BLaER1 (cell line): ENCODE measurements at regions not wholly inside any gene's neighbourhood (a gene's known extent, or its start where the extent isn't known, plus 50 kb on each side); places are given as distances from the start of the nearest gene placed in this dataset.

Experiments used
- H3K27ac ChIP-seq: shearing (Covaris generic); formaldehyde crosslinking; 2 replicates; pipeline ENCODE4 v1.8.1; 2022
- H3K27me3 ChIP-seq: shearing (Covaris generic); formaldehyde crosslinking; 2 replicates; pipeline ENCODE4 v1.8.1; 2022
- H3K36me3 ChIP-seq: shearing (Covaris generic); formaldehyde crosslinking; 2 replicates; pipeline ENCODE4 v1.8.1; 2022
- H3K4me1 ChIP-seq: shearing (Covaris generic); formaldehyde crosslinking; 2 replicates; pipeline ENCODE4 v1.8.1; 2022
- H3K4me2 ChIP-seq: shearing (Covaris generic); formaldehyde crosslinking; 2 replicates; pipeline ENCODE4 v1.8.1; 2022
- H3K4me3 ChIP-seq: shearing (Covaris generic); formaldehyde crosslinking; 2 replicates; pipeline ENCODE4 v1.8.1; 2022
- H3K9ac ChIP-seq: shearing (Covaris generic); formaldehyde crosslinking; 2 replicates; pipeline ENCODE4 v1.8.1; 2022
- H3K9me3 ChIP-seq: shearing (Covaris generic); formaldehyde crosslinking; 2 replicates; pipeline ENCODE4 v1.8.1; 2022
- H4K20me1 ChIP-seq: shearing (Covaris generic); formaldehyde crosslinking; 2 replicates; pipeline ENCODE4 v1.8.1; 2022
- Cebpa-rat ChIP-seq: shearing (Covaris generic); IDR thresholded peaks from 2 replicates; pipeline ENCODE4 v1.8.1; 2022

DNA sequence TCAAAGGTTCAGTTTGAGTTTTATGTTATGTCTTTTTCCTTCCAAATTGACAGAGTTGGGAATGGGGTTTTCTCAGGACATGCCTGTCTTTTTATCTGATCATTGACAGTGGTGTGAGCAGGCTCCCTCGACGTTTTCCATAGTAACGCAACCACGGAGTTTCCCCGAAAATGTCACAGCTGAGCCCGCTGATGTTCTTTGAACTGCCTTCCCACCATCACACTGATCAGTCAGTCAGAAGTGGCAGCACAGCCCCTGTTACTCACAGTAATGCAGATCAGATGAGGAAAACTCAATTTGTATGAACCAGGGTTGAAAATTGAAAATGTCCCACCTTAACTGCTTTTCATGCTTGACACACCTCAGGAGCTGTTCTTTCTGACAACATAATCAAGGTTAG, 210.4 kb downstream of the NECTIN3 start:
- H3K36me3 ChIP-seq, result no peaks in the 10 kb centered on the region
- no peaks in the 10 kb centered on the region for H3K9me3 ChIP-seq
- no peak overlapping the region for H3K27ac ChIP-seq
- peaks cover 18% of the 10 kb centered on the region for H3K4me1 ChIP-seq
- TF ChIP-seq Cebpa-rat, result no peak
- H3K9ac ChIP-seq, result no peak overlapping the region
- no peaks in the 10 kb centered on the region for H4K20me1 ChIP-seq
- H3K4me3 ChIP-seq, result no peak overlapping the region
- H3K27me3 ChIP-seq, result no peaks in the 10 kb centered on the region
- no peak overlapping the region for H3K4me2 ChIP-seq

DNA sequence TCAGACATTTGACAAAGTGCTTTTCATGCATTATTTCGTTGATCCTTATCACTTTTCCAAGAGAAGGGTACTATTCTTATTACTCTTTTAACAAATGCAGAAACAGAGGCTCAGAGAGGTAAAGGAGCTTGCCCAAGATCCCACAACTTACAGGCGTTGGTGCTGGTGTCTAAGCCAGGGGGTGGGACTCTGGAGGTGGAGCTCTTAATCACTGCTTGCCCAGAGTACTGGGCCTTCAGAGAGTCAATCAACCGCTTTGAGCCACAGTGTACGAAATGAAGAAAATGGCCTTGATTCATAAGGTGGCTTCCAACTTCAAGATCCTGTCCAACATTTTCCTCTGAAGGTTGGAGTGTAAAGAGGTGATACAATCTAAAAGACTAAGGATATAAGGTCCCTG, 211.5 kb downstream of the NECTIN3 start:
- Histone ChIP-seq H3K9me3 (no peaks in the 10 kb centered on the region), H4K20me1 (no peaks in the 10 kb centered on the region), H3K4me1 (peaks cover 18% of the 10 kb centered on the region), H3K36me3 (no peaks in the 10 kb centered on the region), H3K27ac (no peak overlapping the region), H3K9ac (no peak overlapping the region), H3K4me3 (no peak overlapping the region), H3K4me2 (no peak overlapping the region), H3K27me3 (no peaks in the 10 kb centered on the region)
- TF ChIP-seq Cebpa-rat, result no peak

DNA sequence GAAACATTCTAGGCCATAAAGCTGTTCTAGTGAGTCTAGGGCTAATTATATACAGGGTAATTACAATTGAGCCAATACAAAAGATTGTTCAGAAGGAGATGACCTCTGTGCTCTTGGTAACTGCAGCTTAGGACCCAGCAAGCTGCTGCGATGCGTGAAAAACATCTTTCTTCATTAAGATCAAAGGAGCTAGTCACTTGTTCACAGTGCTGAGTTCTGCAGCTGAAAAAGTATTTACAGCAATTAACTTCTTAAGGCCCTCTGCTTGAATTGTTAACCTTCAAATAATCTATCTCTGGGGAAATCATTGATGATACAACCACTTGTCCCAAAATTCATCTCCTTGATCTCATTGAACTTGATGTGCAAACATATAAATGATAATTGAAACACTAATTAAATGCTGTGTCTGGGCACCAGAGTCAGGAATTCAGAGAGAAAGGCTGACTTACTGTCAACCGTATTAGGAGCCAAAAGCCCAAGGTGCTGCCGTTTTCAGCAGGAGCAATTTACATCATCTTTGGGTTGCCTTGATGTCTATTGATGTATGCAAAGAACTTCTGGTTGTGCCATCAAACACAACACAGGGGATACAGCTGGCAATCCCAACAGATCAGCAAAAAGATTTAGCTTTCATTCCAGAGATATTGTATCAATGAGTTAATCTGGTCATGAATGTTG, 213.0 kb downstream of the NECTIN3 start:
- Histone ChIP-seq H3K9ac (no peak overlapping the region), H3K4me2 (peak overlapping the region; percentile 63), H3K27ac (no peak overlapping the region), H3K4me1 (peaks cover 18% of the 10 kb centered on the region), H3K36me3 (no peaks in the 10 kb centered on the region), H4K20me1 (no peaks in the 10 kb centered on the region), H3K9me3 (no peaks in the 10 kb centered on the region), H3K4me3 (no peak overlapping the region), H3K27me3 (no peaks in the 10 kb centered on the region)
- TF ChIP-seq Cebpa-rat, result no peak

DNA sequence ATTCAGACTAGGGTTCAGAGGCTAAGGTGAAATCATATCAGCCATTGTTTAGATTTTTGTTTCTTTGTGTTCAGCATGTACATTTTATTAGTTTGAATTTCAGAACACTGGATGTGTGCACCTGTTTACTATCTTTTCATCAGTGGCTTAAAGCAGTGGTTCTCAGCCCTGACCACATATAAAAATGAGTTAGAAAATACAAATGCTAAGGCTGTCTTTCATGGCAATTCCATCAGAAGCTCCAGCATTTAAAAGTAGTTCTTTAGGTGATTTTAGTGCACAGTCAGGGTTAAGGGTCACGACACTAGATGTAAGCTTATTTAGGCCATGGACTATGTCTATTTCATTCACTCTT, 213.5 kb downstream of the NECTIN3 start:
- no peak overlapping the region for H3K27ac ChIP-seq
- TF ChIP-seq Cebpa-rat, result no peak
- peaks cover 18% of the 10 kb centered on the region for H3K4me1 ChIP-seq
- H3K27me3 ChIP-seq, result no peaks in the 10 kb centered on the region
- H4K20me1 ChIP-seq, result no peaks in the 10 kb centered on the region
- no peaks in the 10 kb centered on the region for H3K36me3 ChIP-seq
- no peak overlapping the region for H3K9ac ChIP-seq
- no peaks in the 10 kb centered on the region for H3K9me3 ChIP-seq
- peak overlapping the region; percentile 63 for H3K4me2 ChIP-seq
- H3K4me3 ChIP-seq, result no peak overlapping the region

DNA sequence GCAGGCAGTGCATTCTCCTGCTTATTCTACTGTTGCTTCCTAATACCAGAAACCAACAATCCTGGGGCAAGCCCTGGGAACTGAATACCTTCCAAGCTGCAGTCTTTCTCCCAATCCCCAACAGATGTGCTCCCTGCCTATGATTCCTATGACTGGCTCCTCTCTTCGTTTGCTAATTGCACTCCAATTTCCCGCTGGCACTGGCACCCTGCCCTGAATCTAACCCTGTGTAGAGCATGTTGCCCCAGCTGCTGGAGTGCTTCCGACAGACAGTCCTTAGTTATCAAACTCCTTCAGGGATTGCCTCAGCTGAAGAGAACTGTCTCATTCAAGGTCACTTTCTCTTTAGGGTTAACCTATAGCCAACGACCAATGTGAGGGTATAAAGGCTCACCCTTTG, 214.1 kb downstream of the NECTIN3 start:
- H3K4me3 ChIP-seq, result no peak overlapping the region
- no peaks in the 10 kb centered on the region for H3K27me3 ChIP-seq
- H3K4me2 ChIP-seq, result no peak overlapping the region
- H3K9ac ChIP-seq, result no peak overlapping the region
- no peaks in the 10 kb centered on the region for H3K36me3 ChIP-seq
- TF ChIP-seq Cebpa-rat, result no peak
- H3K27ac ChIP-seq, result no peak overlapping the region
- H3K9me3 ChIP-seq, result no peaks in the 10 kb centered on the region
- no peaks in the 10 kb centered on the region for H4K20me1 ChIP-seq
- H3K4me1 ChIP-seq, result peaks cover 18% of the 10 kb centered on the region

DNA sequence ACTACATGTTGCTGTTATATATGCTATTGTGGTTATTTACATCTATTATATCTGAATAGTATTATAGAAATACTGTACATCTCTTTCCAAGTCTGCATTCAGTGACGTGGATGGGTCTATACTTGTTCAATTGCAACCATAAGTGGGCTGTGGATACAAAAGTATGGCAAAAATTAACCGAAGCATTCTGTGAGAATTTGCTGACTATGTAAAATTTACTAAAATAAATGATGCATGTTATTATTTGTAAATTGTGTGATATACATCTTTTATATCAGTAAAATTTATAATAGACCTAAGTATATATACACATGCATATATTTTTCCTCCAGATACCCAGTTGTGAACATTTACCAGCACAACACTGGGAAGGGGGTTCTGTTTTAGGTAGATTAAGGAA, 215.1 kb downstream of the NECTIN3 start:
- no peak overlapping the region for H3K4me3 ChIP-seq
- no peak for TF ChIP-seq Cebpa-rat

DNA sequence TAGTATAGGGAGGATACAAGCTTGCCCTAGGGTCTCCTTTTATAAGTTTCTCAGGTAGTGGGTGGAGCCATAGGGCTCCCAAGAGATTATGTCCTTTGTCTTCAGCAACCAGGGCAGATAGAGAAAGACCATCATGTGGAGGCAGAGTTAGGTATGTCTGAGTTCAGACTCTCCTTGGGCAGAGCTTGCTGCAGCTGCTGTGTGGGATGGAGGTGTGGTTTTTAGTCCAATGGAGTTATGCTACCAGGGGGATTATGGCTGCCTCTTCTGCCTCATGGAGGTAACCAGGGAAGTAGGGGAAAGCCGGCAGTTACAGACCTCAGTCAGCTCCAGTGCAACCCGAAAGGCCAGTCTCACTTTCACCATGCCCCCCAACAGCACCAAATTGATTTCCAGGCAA, 220.5 kb downstream of the NECTIN3 start:
- no peak overlapping the region for H3K9ac ChIP-seq
- no peaks in the 10 kb centered on the region for H4K20me1 ChIP-seq
- H3K27me3 ChIP-seq, result no peaks in the 10 kb centered on the region
- H3K4me3 ChIP-seq, result no peak overlapping the region
- TF ChIP-seq Cebpa-rat, result no peak
- no peaks in the 10 kb centered on the region for H3K9me3 ChIP-seq
- H3K36me3 ChIP-seq, result no peaks in the 10 kb centered on the region
- H3K27ac ChIP-seq, result no peak overlapping the region
- H3K4me1 ChIP-seq, result peaks cover 10% of the 10 kb centered on the region
- peak overlapping the region; percentile 13; the same call in 1 of the 2 replicates for H3K4me2 ChIP-seq

More for the DNA sequence above, 215.1 kb downstream of the NECTIN3 start:
- Histone ChIP-seq H3K27me3 (no peaks in the 10 kb centered on the region), H3K4me1 (peaks cover 18% of the 10 kb centered on the region), H3K9me3 (no peaks in the 10 kb centered on the region), H4K20me1 (no peaks in the 10 kb centered on the region), H3K36me3 (no peaks in the 10 kb centered on the region), H3K4me2 (no peak overlapping the region), H3K9ac (no peak overlapping the region), H3K27ac (no peak overlapping the region)

DNA sequence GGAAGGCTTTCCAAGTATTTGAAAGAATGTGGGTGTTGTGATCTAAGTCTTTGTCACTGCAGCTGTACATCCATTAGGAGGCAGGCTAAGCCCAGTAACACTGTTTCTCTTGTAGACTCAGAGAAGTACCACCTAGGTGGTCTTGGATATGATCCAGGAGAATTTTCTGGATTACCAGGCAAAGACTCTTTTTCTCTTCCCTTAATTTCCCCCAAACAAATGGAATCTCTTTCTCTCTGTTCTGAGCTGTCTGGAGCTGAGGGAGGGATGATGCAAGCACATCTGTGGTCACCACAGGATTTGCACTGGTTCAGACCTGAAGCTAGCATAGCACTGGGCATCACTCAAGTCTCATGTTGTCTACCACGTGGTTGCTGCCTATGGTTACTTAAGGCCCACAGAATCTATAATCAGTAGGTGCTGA, 227.6 kb downstream of the NECTIN3 start:
- H4K20me1 ChIP-seq, result no peaks in the 10 kb centered on the region
- H3K27me3 ChIP-seq, result no peaks in the 10 kb centered on the region
- H3K4me2 ChIP-seq, result no peak overlapping the region
- peaks cover 4% of the 10 kb centered on the region; the same call in 1 of the 2 replicates for H3K9me3 ChIP-seq
- no peak overlapping the region for H3K9ac ChIP-seq
- no peak for TF ChIP-seq Cebpa-rat
- no peaks in the 10 kb centered on the region for H3K36me3 ChIP-seq
- no peak overlapping the region for H3K4me3 ChIP-seq
- H3K27ac ChIP-seq, result no peak overlapping the region
- H3K4me1 ChIP-seq, result peaks cover 19% of the 10 kb centered on the region

DNA sequence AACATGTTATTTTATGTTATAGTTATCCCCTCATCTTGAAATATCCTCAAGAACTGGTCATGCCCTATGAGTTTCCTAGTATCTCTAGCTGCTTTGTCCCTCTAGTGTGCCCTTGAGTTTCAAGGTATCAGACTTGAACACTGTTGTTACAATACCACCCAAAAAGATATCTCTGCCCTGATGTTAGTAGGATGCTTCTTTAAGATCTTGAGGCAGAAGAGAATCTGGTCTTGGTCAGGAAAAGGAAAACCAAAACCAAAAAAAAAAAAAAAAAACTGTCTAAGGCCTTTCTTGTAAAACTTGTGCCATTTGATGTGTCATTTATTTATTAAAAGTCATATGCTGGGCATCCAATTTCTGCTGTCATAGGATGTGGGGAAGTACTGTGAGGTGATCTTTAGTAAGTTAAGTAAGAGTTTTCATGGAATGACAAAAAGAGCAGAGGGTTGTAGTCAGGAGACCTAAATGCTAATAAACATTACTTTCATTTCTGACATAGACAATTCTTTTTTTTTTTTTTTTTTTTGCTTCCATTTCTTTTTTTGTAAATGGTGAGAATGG, 229.7 kb downstream of the NECTIN3 start:
- no peak overlapping the region for H3K9ac ChIP-seq
- H3K4me3 ChIP-seq, result no peak overlapping the region
- no peaks in the 10 kb centered on the region for H3K36me3 ChIP-seq
- H4K20me1 ChIP-seq, result no peaks in the 10 kb centered on the region
- H3K4me1 ChIP-seq, result peaks cover 19% of the 10 kb centered on the region
- peaks cover 4% of the 10 kb centered on the region; the same call in 1 of the 2 replicates for H3K9me3 ChIP-seq
- TF ChIP-seq Cebpa-rat, result no peak
- H3K27ac ChIP-seq, result no peak overlapping the region; the same call in 1 of the 2 replicates
- peak overlapping the region; percentile 44 for H3K4me2 ChIP-seq
- no peaks in the 10 kb centered on the region for H3K27me3 ChIP-seq

DNA sequence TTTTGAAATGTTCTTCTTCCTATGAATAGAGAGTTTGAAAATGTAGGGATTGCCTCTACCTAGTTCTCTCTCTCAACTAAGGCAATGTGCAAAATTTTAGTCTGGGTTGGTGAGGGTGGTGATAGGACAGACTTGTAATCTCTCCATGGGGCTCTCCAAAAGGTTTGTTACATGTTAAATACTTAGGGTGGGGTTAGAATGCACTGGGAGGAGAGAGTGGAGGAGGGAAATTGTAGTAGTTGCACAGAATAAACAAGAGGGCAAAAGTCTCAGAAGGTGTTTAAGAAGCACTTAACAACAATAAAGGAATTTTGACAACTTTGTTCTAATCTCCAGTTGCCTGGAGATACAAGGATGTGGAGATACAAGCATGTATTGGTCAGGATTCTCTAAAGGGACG, 230.4 kb downstream of the NECTIN3 start:
- no peak for TF ChIP-seq Cebpa-rat
- H4K20me1 ChIP-seq, result no peaks in the 10 kb centered on the region
- H3K27ac ChIP-seq, result no peak overlapping the region
- H3K9ac ChIP-seq, result no peak overlapping the region
- no peak overlapping the region for H3K4me3 ChIP-seq
- peaks cover 4% of the 10 kb centered on the region; the same call in 1 of the 2 replicates for H3K9me3 ChIP-seq
- no peaks in the 10 kb centered on the region for H3K36me3 ChIP-seq
- peaks cover 19% of the 10 kb centered on the region for H3K4me1 ChIP-seq
- peak overlapping the region; percentile 44; the same call in 1 of the 2 replicates for H3K4me2 ChIP-seq
- no peaks in the 10 kb centered on the region for H3K27me3 ChIP-seq
